ENCODE measurements at regions not wholly inside any gene's neighbourhood (a gene's known extent, or its start where the extent isn't known, plus 50 kb on each side); places are given as distances from the start of the nearest gene placed in this dataset.
A peak's percentile ranks its signal among the peaks of the same experiment; 100 is the strongest.
"Not testable (repeated sequence)": the region's sequence is repeated elsewhere in the genome, so short reads cannot be mapped to it uniquely, and the experiment has no call there.

GRCh38 chr4:20196476-20196875 is 55.2 kb upstream of the SLIT2 start:
- WGBS, 10 experiments = 54 to 100% (median 80%) methylated on average over 1 to 4 of the region's 4 CpGs
- in situ Hi-C loops (cut with MboI; ENCODE audit: low pct_unique_long_range_greater_than_20kb in 2 of 9, low sequenced_read_pairs in 9 of 9, unreplicated experiment in 9 of 9) = no loop called here
- no peak for ATAC-seq (replicated peaks in 6 of 8)
- Histone ChIP-seq H3K4me3 (no peak overlapping the region), H3K4me1 (replicated peaks in 1 of 2) (no peaks in the 10 kb centered on the region), H3K27ac (no peak overlapping the region)

DNA sequence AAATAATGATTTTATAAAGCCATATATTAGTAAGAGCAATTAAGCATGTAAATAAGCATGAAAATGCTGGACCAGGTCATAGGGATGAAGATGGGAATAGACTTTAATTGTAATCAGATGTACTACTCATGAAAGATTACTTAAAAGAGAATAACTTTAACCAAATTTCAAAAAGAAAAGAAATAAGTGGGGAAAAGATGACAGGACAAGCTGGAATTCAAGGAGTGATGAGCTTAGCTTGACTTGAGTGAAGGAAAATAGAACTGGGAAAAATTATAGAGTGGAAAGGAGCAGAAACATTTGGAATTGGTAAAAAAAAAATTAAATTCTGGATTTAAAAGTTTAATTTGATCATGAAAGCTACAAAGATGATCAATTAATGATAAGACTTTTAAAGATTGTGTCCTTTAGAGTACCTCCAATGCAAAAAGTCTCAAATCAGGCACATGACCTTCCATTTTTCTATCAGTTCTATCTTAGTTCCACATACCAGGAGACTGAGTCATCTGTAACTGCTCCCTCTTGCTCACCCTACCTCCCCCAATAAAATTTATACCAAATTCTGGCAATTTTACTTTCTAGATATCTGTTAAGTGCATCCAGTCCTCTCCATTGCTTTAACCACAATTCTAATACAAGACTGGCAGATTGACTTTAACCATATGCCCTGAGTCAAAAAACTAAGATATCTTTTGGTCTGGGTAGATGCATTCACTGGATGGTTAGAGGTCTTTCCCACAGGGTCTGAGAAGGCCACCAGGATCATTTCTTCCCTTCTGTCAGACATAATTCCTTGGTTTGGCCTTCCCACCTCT is 56.4 kb upstream of the SLIT2 start:
- no peaks in the 10 kb centered on the region for H3K4me1 ChIP-seq (replicated peaks in 1 of 2)
- no peak overlapping the region for H3K4me3 ChIP-seq
- no peak for ATAC-seq (replicated peaks in 6 of 8)
- in situ Hi-C loops (cut with MboI; ENCODE audit: low pct_unique_long_range_greater_than_20kb in 2 of 9, low sequenced_read_pairs in 9 of 9, unreplicated experiment in 9 of 9) = no loop called here
- no peak overlapping the region for H3K27ac ChIP-seq

- no peaks in the 10 kb centered on the region for H3K4me1 ChIP-seq (replicated peaks in 1 of 2)
- peak in 2 of 8 experiments; percentile 35 to 41 for ATAC-seq (replicated peaks in 6 of 8)
- no peak overlapping the region for H3K27ac ChIP-seq
- no peak overlapping the region for H3K4me3 ChIP-seq
- in situ Hi-C loops (cut with MboI; ENCODE audit: low pct_unique_long_range_greater_than_20kb in 2 of 9, low sequenced_read_pairs in 9 of 9, unreplicated experiment in 9 of 9) = no loop called here
- 40 to 100% (median 80%) methylated on average over 1 of the region's 1 CpG; no CpG with 5 or more reads in 2 of the 10 experiments for WGBS, 10 experiments
Measured at GRCh38 chr4:20194123-20195013, 57.3 kb upstream of the SLIT2 start.

DNA sequence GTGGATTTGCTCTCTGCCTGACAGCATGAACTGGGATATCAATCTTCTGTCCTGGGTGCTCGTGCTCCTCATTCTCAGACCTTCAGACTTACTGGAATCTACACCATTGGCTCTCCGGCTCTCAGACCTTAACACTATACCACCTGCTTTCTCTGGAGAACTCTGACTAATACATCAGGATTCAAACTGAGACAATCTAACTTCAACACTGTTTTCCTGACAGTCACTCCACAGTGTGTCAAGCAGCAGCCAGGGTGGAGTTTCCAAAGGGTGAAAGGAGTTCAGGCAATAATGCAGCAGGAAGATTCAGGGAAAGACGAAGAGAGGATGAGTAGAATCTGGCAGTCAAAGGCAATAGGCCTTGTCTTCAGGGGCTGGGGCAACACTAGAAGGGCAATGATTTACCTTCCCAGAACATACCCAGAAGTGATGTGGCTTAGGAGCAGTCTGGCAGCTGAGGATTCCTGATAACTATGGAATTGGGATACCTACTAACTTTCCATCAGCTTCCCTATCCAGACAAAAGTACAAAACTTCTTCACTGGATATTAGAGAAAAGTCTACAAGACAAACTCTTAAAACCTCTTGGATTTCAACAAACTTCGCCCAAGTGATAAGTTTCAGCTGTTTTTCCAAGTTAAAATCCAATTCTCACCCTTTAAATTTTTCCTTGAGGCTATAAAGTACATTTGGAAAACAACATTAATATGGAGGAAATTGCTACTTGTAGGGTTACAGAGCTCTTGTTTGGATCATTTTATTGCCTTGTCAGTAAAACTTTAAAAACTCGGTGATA is 58.4 kb upstream of the SLIT2 start:
- in situ Hi-C loops (cut with MboI; ENCODE audit: low pct_unique_long_range_greater_than_20kb in 2 of 9, low sequenced_read_pairs in 9 of 9, unreplicated experiment in 9 of 9) = no loop called here
- H3K4me3 ChIP-seq = no peak overlapping the region
- peak in 2 of 8 experiments; percentile 83 to 90 for ATAC-seq (replicated peaks in 6 of 8)
- no peaks in the 10 kb centered on the region for H3K4me1 ChIP-seq (replicated peaks in 1 of 2)
- no peak overlapping the region for H3K27ac ChIP-seq
- WGBS, 10 experiments = 7 to 100% (median 77%) methylated on average over 2 to 4 of the region's 5 CpGs

- in situ Hi-C loops (cut with MboI; ENCODE audit: low pct_unique_long_range_greater_than_20kb in 2 of 9, low sequenced_read_pairs in 9 of 9, unreplicated experiment in 9 of 9) = no loop called here
- peak in 1 of 8 experiments; percentile 21 for ATAC-seq (replicated peaks in 6 of 8)
- Histone ChIP-seq H3K4me3 (no peak overlapping the region), H3K27ac (no peak overlapping the region), H3K4me1 (replicated peaks in 1 of 2) (no peaks in the 10 kb centered on the region)
- 55 to 83% (median 67%) methylated on average over 1 to 2 of the region's 2 CpGs; no CpG with 5 or more reads in 4 of the 10 experiments for WGBS, 10 experiments
Measured at GRCh38 chr4:20192736-20193135, 59.0 kb upstream of the SLIT2 start.

DNA sequence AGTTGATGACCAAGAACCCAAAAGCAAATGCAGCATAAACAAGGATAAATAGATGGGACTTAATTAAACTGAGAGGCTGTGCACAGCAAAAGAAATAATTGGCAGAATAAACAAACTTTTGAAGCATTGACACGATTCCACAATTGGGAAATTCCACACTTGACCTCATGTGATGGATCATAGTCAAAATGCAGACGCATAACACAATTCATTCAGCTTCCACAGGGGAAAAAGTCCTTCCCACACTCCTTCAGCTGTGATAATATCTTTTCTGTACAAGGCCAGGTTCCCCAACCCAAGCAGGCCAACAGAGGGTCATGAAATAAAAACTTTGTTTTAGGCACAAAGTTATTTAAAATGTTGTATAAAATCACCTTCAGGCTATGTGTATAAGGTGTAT is 66.6 kb upstream of the SLIT2 start:
- WGBS, 10 experiments = 0 to 100% (median 80%) methylated on average over 1 to 2 of the region's 2 CpGs; no CpG with 5 or more reads in 1 of the 10 experiments
- no peak for ATAC-seq (replicated peaks in 6 of 8)
- Histone ChIP-seq H3K4me3 (no peak overlapping the region), H3K27ac (no peak overlapping the region), H3K4me1 (replicated peaks in 1 of 2) (no peaks in the 10 kb centered on the region)
- in situ Hi-C loops (cut with MboI; ENCODE audit: low pct_unique_long_range_greater_than_20kb in 2 of 9, low sequenced_read_pairs in 9 of 9, unreplicated experiment in 9 of 9) = no loop called here

DNA sequence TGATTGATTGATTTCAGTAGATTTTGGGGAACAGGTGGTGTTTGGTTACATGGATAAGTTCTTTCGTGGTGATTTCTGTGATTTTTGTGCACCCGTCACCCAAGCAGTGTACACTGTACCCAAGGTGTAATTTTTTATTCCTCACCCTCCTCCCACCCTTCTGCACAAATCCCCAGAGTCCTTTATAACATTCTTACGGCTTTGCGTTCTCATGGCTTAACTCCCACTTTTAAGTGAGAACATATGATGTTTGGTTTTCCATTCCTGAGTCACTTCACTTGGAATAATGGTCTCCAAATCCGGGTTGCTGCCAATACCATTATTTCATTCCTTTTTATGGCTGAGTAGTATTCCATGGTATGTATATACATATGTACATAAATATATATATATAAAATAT is 68.6 kb upstream of the SLIT2 start:
- 37 to 94% (median 80%) methylated on average over 1 to 5 of the region's 5 CpGs; no CpG with 5 or more reads in 1 of the 10 experiments for WGBS, 10 experiments
- H3K4me1 ChIP-seq (replicated peaks in 1 of 2); H3K4me3 ChIP-seq; ATAC-seq (replicated peaks in 6 of 8); in situ Hi-C loops (cut with MboI; ENCODE audit: low pct_unique_long_range_greater_than_20kb in 2 of 9, low sequenced_read_pairs in 9 of 9, unreplicated experiment in 9 of 9); H3K27ac ChIP-seq: not testable (repeated sequence)

DNA sequence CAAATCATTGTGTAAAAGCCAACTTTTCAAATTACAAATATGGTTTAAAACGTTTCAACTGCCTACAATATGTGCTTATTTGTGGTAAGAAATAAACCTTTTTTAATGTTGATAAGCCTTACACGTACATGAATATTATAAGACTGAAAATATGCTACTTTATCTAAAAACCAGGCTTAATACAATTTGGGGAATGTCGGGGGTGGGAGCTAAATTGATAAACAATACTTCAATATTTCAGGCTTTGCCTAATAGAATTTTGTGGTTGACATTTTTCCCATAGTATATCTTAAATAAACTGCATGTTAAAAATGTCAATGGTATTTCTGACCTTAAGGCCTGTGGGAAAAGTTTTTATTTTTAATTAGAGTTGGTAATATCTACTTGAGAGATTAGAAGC is 69.8 kb upstream of the SLIT2 start:
- Histone ChIP-seq H3K4me3 (no peak overlapping the region), H3K27ac (no peak overlapping the region), H3K4me1 (replicated peaks in 1 of 2) (no peaks in the 10 kb centered on the region)
- no peak for ATAC-seq (replicated peaks in 6 of 8)
- in situ Hi-C loops (cut with MboI; ENCODE audit: low pct_unique_long_range_greater_than_20kb in 2 of 9, low sequenced_read_pairs in 9 of 9, unreplicated experiment in 9 of 9) = no loop called here
- WGBS, 10 experiments = 35 to 100% (median 63%) methylated on average over 1 to 3 of the region's 3 CpGs

DNA sequence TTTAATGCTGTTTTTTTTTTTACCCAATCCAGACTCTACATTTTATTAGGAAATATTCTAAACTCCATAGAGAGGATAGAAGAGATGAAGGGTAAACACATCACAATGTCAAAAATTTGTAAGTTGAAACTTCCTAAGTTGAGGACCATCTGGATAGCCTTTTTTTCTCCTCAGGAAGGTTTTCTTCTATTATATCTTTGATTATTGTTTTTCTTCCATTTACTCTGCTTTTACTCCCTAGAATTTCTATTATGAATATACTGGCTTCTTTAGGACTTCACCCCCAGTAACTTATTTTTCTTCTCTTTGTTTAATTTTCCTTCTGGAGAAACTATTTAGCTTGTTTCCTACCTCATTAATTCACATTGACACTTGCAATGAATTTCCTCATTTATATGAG is 71.2 kb upstream of the SLIT2 start:
- ATAC-seq (replicated peaks in 6 of 8) = no peak
- no peak overlapping the region for H3K27ac ChIP-seq
- no peaks in the 10 kb centered on the region for H3K4me1 ChIP-seq (replicated peaks in 1 of 2)
- in situ Hi-C loops (cut with MboI; ENCODE audit: low pct_unique_long_range_greater_than_20kb in 2 of 9, low sequenced_read_pairs in 9 of 9, unreplicated experiment in 9 of 9) = no loop called here
- no peak overlapping the region for H3K4me3 ChIP-seq

DNA sequence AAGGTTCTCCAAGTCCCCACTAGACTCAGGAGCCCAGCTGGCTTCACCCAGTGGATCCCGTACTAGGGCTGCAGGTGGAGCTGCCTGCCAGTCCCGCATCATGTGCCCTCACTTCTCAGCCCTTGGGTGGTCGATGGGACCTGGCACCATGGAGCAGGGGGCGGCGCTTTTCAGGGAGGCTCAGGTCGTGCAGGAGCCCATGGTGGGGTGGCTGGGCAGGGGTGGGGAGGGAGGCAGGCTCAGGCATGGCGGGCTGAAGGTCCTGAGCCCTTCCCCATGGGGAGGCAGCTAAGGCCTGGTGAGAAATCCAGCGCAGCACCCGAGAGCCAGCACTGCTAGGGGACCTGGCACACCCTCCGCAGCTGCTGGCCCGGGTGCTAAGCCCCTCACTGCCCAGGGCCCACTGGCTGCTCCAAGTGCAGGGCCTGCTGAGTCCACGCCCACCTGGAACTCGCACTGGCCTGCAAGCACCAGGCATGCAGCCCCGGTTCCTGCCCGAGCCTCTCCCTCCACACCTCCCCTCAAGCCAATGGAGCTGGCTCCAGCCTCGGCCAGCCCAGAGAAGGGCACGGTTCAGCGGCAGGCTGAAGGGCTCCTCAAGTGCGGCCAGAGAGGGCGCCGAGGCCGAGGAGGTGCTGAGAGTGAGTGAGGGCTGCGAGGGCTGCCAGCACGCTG is 72.7 kb upstream of the SLIT2 start:
- WGBS, 10 experiments = 80 to 100% (median 93%) methylated on average over 3 to 14 of the region's 24 CpGs; no CpG with 5 or more reads in 6 of the 10 experiments
- H3K4me3 ChIP-seq = no peak overlapping the region
- in situ Hi-C loops (cut with MboI; ENCODE audit: low pct_unique_long_range_greater_than_20kb in 2 of 9, low sequenced_read_pairs in 9 of 9, unreplicated experiment in 9 of 9) = no loop called here
- ATAC-seq (replicated peaks in 6 of 8) = no peak
- H3K4me1 ChIP-seq (replicated peaks in 1 of 2) = no peaks in the 10 kb centered on the region
- no peak overlapping the region for H3K27ac ChIP-seq

GRCh38 chr4:20176881-20177280 is 74.8 kb upstream of the SLIT2 start:
- no peak overlapping the region for H3K27ac ChIP-seq
- ATAC-seq (replicated peaks in 6 of 8) = no peak
- WGBS, 10 experiments = 56 to 100% (median 90%) methylated on average over 1 to 2 of the region's 2 CpGs; no CpG with 5 or more reads in 2 of the 10 experiments
- in situ Hi-C loops (cut with MboI; ENCODE audit: low pct_unique_long_range_greater_than_20kb in 2 of 9, low sequenced_read_pairs in 9 of 9, unreplicated experiment in 9 of 9) = no loop called here
- no peak overlapping the region for H3K4me3 ChIP-seq
- H3K4me1 ChIP-seq (replicated peaks in 1 of 2) = no peaks in the 10 kb centered on the region

GRCh38 chr4:20172070-20172760 is 79.5 kb upstream of the SLIT2 start:
- in situ Hi-C loops (cut with MboI; ENCODE audit: low pct_unique_long_range_greater_than_20kb in 2 of 9, low sequenced_read_pairs in 9 of 9, unreplicated experiment in 9 of 9) = no loop called here
- no peak overlapping the region for H3K4me3 ChIP-seq
- H3K27ac ChIP-seq = no peak overlapping the region
- peak in 3 of 8 experiments; percentile 71 to 97 (median 96) for ATAC-seq (replicated peaks in 6 of 8)
- 0 to 82% (median 14%) methylated on average over 1 of the region's 1 CpG; no CpG with 5 or more reads in 5 of the 10 experiments for WGBS, 10 experiments
- no peaks in the 10 kb centered on the region for H3K4me1 ChIP-seq (replicated peaks in 1 of 2)

All from motor neuron (in vitro differentiated cells).